Common myeloid progenitor, CD34-positive (primary cell): ENCODE measurements at regions not wholly inside any gene's neighbourhood (a gene's known extent, or its start where the extent isn't known, plus 50 kb on each side); places are given as distances from the start of the nearest gene placed in this dataset.
A peak's percentile ranks its signal among the peaks of the same experiment; 100 is the strongest.

Source experiments
- CTCF ChIA-PET: fragments of 350-600 bp; sonication (Branson Sonifier 250); formaldehyde crosslinking; loops from one replicate; lab custom pipeline; 2021; ENCODE audit warnings: antibody characterized with exemption; lab: Charles Lee
- POLR2A ChIA-PET: fragments of 350-600 bp; sonication (Branson Sonifier 250); formaldehyde crosslinking; loops from one replicate; lab custom pipeline; 2021; ENCODE audit warnings: antibody characterized with exemption; lab: Charles Lee
- DNase-seq, 3 donors: peaks; one replicate each; pipeline versions ENCODE4 v3.0.0 to v3.0.0-alpha.2; 2013
- H3K27ac ChIP-seq, 2 experiments: 1 replicate in 1 of 2; 2 replicates in 1 of 2; pipeline ENCODE4 v1.7.0; 2013; ENCODE audit warnings: inconsistent platforms in 2 of 2, low read length in 2 of 2, mild to moderate bottlenecking in 2 of 2, low read depth in 1 of 2, moderate library complexity in 1 of 2; ENCODE audit not compliant: severe bottlenecking in 2 of 2, insufficient read depth in 1 of 2, poor library complexity in 1 of 2
- H3K27me3 ChIP-seq, 5 experiments: replicated peaks in 2 of 5; 1 replicate in 3 of 5; 2 replicates in 2 of 5; pipeline versions ENCODE4 v1.6.1 to v1.7.0; 2013; ENCODE audit warnings: low read length in 4 of 5, mild to moderate bottlenecking in 2 of 5, moderate library complexity in 2 of 5, inconsistent platforms in 1 of 5; ENCODE audit not compliant: insufficient read depth in 5 of 5, control insufficient read depth in 4 of 5
- H3K36me3 ChIP-seq, 4 experiments: 1 replicate in 2 of 4; 2 replicates in 2 of 4; pipeline versions ENCODE4 v1.6.1 to v1.7.0; 2013; ENCODE audit warnings: low read length in 3 of 4, control low read depth in 1 of 4, mild to moderate bottlenecking in 1 of 4; ENCODE audit not compliant: control insufficient read depth in 4 of 4, insufficient read depth in 4 of 4
- H3K4me1 ChIP-seq, 4 experiments: 1 replicate in 3 of 4; 2 replicates in 1 of 4; pipeline versions ENCODE4 v1.6.1 to v1.7.1; 2013; ENCODE audit warnings: low read length in 3 of 4, mild to moderate bottlenecking in 3 of 4, control low read depth in 1 of 4, inconsistent platforms in 1 of 4, moderate library complexity in 1 of 4; ENCODE audit not compliant: control insufficient read depth in 4 of 4, insufficient read depth in 4 of 4; ENCODE audit errors: control extremely low read depth in 1 of 4
- H3K4me3 ChIP-seq, 7 experiments: 1 replicate in 4 of 7; 2 replicates in 3 of 7; pipeline versions ENCODE4 v1.5.1 to v1.7.0; 2013; ENCODE audit warnings: mild to moderate bottlenecking in 7 of 7, low read length in 6 of 7, moderate library complexity in 6 of 7, inconsistent platforms in 2 of 7, low read depth in 2 of 7, control low read depth in 1 of 7; ENCODE audit not compliant: insufficient read depth in 4 of 7, control insufficient read depth in 1 of 7; ENCODE audit errors: extremely low read depth in 1 of 7
- H3K9me3 ChIP-seq, 5 experiments: 1 replicate in 4 of 5; 2 replicates in 1 of 5; pipeline versions ENCODE4 v1.6.1 to v1.7.1; 2013; ENCODE audit warnings: low read length in 4 of 5, mild to moderate bottlenecking in 2 of 5, inconsistent platforms in 1 of 5, low read depth in 1 of 5, moderate library complexity in 1 of 5; ENCODE audit not compliant: control insufficient read depth in 4 of 5, insufficient read depth in 2 of 5; ENCODE audit errors: control extremely low read depth in 1 of 5
- WGBS: methylation state at CpG from one replicate; pipeline ENCODE4 v1.1.5; 2013; ENCODE audit not compliant: insufficient coverage; 5-methylcytosine and 5-hydroxymethylcytosine counted together

GRCh38 chr4:27270435-27270834, 409.8 kb downstream of the STIM2 start:
- H3K9me3 ChIP-seq, result no peaks in the 10 kb centered on the region
- CTCF ChIA-PET, result no interaction called here
- H3K27me3 ChIP-seq, result peaks cover 0 to 2% (median 0%) of the 10 kb centered on the region in 5 experiments
- H3K4me1 ChIP-seq, result no peaks in the 10 kb centered on the region
- POLR2A ChIA-PET, result no interaction called here
- no peak overlapping the region for H3K4me3 ChIP-seq
- DNase-seq, result no peak
- no peak overlapping the region for H3K27ac ChIP-seq
- H3K36me3 ChIP-seq, result no peaks in the 10 kb centered on the region
- no CpG with 5 or more reads among the region's 1 CpG for WGBS

- Histone ChIP-seq H3K36me3 (no peaks in the 10 kb centered on the region), H3K4me1 (no peaks in the 10 kb centered on the region), H3K9me3 (no peaks in the 10 kb centered on the region), H3K27ac (no peak overlapping the region), H3K4me3 (no peak overlapping the region), H3K27me3 (peaks cover 0 to 2% (median 0%) of the 10 kb centered on the region in 5 experiments)
- ChIA-PET CTCF (no interaction called here), POLR2A (no interaction called here)
- DNase-seq, result no peak
- 80% methylated on average over 1 of the region's 4 CpGs for WGBS
Observed at GRCh38 chr4:27271555-27271954, 410.9 kb downstream of the STIM2 start.

GRCh38 chr4:27272217-27272616, 411.6 kb downstream of the STIM2 start:
- H3K9me3 ChIP-seq, result no peaks in the 10 kb centered on the region
- POLR2A ChIA-PET, result no interaction called here
- no peaks in the 10 kb centered on the region for H3K4me1 ChIP-seq
- no CpG with 5 or more reads among the region's 1 CpG for WGBS
- H3K4me3 ChIP-seq, result no peak overlapping the region
- CTCF ChIA-PET, result no interaction called here
- H3K36me3 ChIP-seq, result no peaks in the 10 kb centered on the region
- no peak for DNase-seq
- no peak overlapping the region for H3K27ac ChIP-seq
- H3K27me3 ChIP-seq, result peaks cover 0 to 2% (median 0%) of the 10 kb centered on the region in 5 experiments

GRCh38 chr4:27276307-27277073, 415.8 kb downstream of the STIM2 start:
- CTCF ChIA-PET, result interaction anchor here (1.1 kb wide), 1 partner anchor 10 kb away, joined by 3 read pairs; no protein-coding TSS in a partner anchor

GRCh38 chr4:27278615-27279375, 418.2 kb downstream of the STIM2 start:
- ChIA-PET POLR2A (interaction anchor here (0.7 kb wide), 1 partner anchor 149 kb away, joined by 3 read pairs; no protein-coding TSS in a partner anchor), CTCF (interaction anchor here (0.8 kb wide), 1 partner anchor 19 kb away, joined by 3 read pairs; no protein-coding TSS in a partner anchor)
- Histone ChIP-seq H3K4me3 (no peak overlapping the region), H3K36me3 (no peaks in the 10 kb centered on the region), H3K27me3 (no peaks in the 10 kb centered on the region), H3K27ac (no peak overlapping the region), H3K4me1 (no peaks in the 10 kb centered on the region), H3K9me3 (no peaks in the 10 kb centered on the region)
- 40% methylated on average over 4 of the region's 5 CpGs for WGBS
- peak in 2 of 3 donors; percentile 8 to 13 for DNase-seq

More at GRCh38 chr4:27276307-27277073, 415.8 kb downstream of the STIM2 start:
- H3K4me1 ChIP-seq, result no peaks in the 10 kb centered on the region
- POLR2A ChIA-PET, result interaction anchor here (0.7 kb wide), 1 partner anchor 12 kb away, joined by 3 read pairs; no protein-coding TSS in a partner anchor
- no peak for DNase-seq
- WGBS, result 100% methylated on average over 2 of the region's 3 CpGs
- H3K9me3 ChIP-seq, result no peaks in the 10 kb centered on the region
- no peaks in the 10 kb centered on the region for H3K27me3 ChIP-seq
- H3K36me3 ChIP-seq, result no peaks in the 10 kb centered on the region
- no peak overlapping the region for H3K4me3 ChIP-seq
- no peak overlapping the region for H3K27ac ChIP-seq

GRCh38 chr4:27288496-27288895, 427.9 kb downstream of the STIM2 start:
- ChIA-PET POLR2A (interaction anchor here (0.6 kb wide), 1 partner anchor 11 kb away, joined by 3 read pairs; no protein-coding TSS in a partner anchor), CTCF (interaction anchor here (1.2 kb wide), 1 partner anchor 237 kb away, joined by 3 read pairs; no protein-coding TSS in a partner anchor)
- WGBS, result 85% methylated on average over 5 of the region's 5 CpGs

More at GRCh38 chr4:27288496-27288895, 427.9 kb downstream of the STIM2 start:
- H3K27ac ChIP-seq, result no peak overlapping the region
- H3K4me1 ChIP-seq, result no peaks in the 10 kb centered on the region
- H3K27me3 ChIP-seq, result no peaks in the 10 kb centered on the region
- H3K4me3 ChIP-seq, result no peak overlapping the region
- no peak for DNase-seq
- H3K36me3 ChIP-seq, result no peaks in the 10 kb centered on the region
- no peaks in the 10 kb centered on the region for H3K9me3 ChIP-seq
